ENCODE measurements at regions not wholly inside any gene's neighbourhood (a gene's known extent, or its start where the extent isn't known, plus 50 kb on each side); places are given as distances from the start of the nearest gene placed in this dataset.
"Not testable (repeated sequence)": the region's sequence is repeated elsewhere in the genome, so short reads cannot be mapped to it uniquely, and the experiment has no call there.

GRCh38 chr7:55743454-55743717, 119.2 kb downstream of the SEPTIN14 start:
- FAIRE-seq = not testable (repeated sequence)

- not testable (repeated sequence) for FAIRE-seq
These were observed 119.7 kb downstream of the SEPTIN14 start for GRCh38 chr7:55742651-55743453.

- not testable (repeated sequence) for FAIRE-seq
These were observed 120.6 kb downstream of the SEPTIN14 start for GRCh38 chr7:55741721-55742631.

- FAIRE-seq = not testable (repeated sequence)
These were observed 121.8 kb downstream of the SEPTIN14 start for GRCh38 chr7:55740633-55741250.

- not testable (repeated sequence) for FAIRE-seq
These were observed 122.5 kb downstream of the SEPTIN14 start for GRCh38 chr7:55740053-55740452.

- FAIRE-seq = not testable (repeated sequence)
These were observed 125.8 kb downstream of the SEPTIN14 start for GRCh38 chr7:55736641-55737221.

GRCh38 chr7:55733241-55734140, 129.1 kb downstream of the SEPTIN14 start:
- no peak for FAIRE-seq

GRCh38 chr7:55731931-55732330, 130.6 kb downstream of the SEPTIN14 start:
- FAIRE-seq = no peak

GRCh38 chr7:55730197-55730596, 132.4 kb downstream of the SEPTIN14 start:
- no peak for FAIRE-seq

GRCh38 chr7:55723621-55723941, 139.0 kb downstream of the SEPTIN14 start:
- no peak for FAIRE-seq

GRCh38 chr7:55722874-55723620, 139.5 kb downstream of the SEPTIN14 start:
- FAIRE-seq = not testable (repeated sequence)

- FAIRE-seq = not testable (repeated sequence)
These were observed 141.5 kb downstream of the SEPTIN14 start for GRCh38 chr7:55721004-55721403.

- FAIRE-seq = not testable (repeated sequence)
These were observed 143.1 kb upstream of the VOPP1 start for GRCh38 chr7:55715247-55715867.

- FAIRE-seq = not testable (repeated sequence)
These were observed 142.1 kb upstream of the VOPP1 start for GRCh38 chr7:55714370-55714769.

- FAIRE-seq = not testable (repeated sequence)
These were observed 138.0 kb upstream of the VOPP1 start for GRCh38 chr7:55710312-55710711.

GRCh38 chr7:55708028-55708427, 135.7 kb upstream of the VOPP1 start:
- FAIRE-seq = not testable (repeated sequence)

GRCh38 chr7:55707410-55707809, 135.1 kb upstream of the VOPP1 start:
- FAIRE-seq = not testable (repeated sequence)

GRCh38 chr7:55706451-55707195, 134.3 kb upstream of the VOPP1 start:
- FAIRE-seq = not testable (repeated sequence)

GRCh38 chr7:55705728-55706450, 133.6 kb upstream of the VOPP1 start:
- not testable (repeated sequence) for FAIRE-seq

Measured in islet of Langerhans (tissue), 1 donor.